ENCODE measurements at regions not wholly inside any gene's neighbourhood (a gene's known extent, or its start where the extent isn't known, plus 50 kb on each side); places are given as distances from the start of the nearest gene placed in this dataset.

GRCh38 chr7:112864380-112864779, 74.2 kb upstream of the TMEM168 start:
- TF ChIP-seq ZFX (IDR thresholded peaks at IDR 0.05) (no peak), CTCF (conservative IDR thresholded peaks at IDR 0.05) (no peak)
- H3K27ac ChIP-seq, result no peak overlapping the region

GRCh38 chr7:112858838-112859237, 68.6 kb upstream of the TMEM168 start:
- no peak overlapping the region for H3K27ac ChIP-seq
- TF ChIP-seq ZFX (IDR thresholded peaks at IDR 0.05), result no peak
- TF ChIP-seq CTCF (conservative IDR thresholded peaks at IDR 0.05), result no peak

- TF ChIP-seq ZFX (IDR thresholded peaks at IDR 0.05) (no peak), CTCF (conservative IDR thresholded peaks at IDR 0.05) (no peak)
- no peak overlapping the region for H3K27ac ChIP-seq
Measured at GRCh38 chr7:112855227-112855626, 65.0 kb upstream of the TMEM168 start.

- no peak overlapping the region for H3K27ac ChIP-seq
- TF ChIP-seq CTCF (conservative IDR thresholded peaks at IDR 0.05), result no peak
Measured at GRCh38 chr7:112854169-112854568, 64.0 kb upstream of the TMEM168 start.

- H3K27ac ChIP-seq, result no peak overlapping the region
- no peak for TF ChIP-seq ZFX (IDR thresholded peaks at IDR 0.05)
Measured at GRCh38 chr7:112853422-112853821, 63.2 kb upstream of the TMEM168 start.

- TF ChIP-seq ZFX (IDR thresholded peaks at IDR 0.05) (no peak), CTCF (conservative IDR thresholded peaks at IDR 0.05) (no peak)
- no peak overlapping the region for H3K27ac ChIP-seq
Measured at GRCh38 chr7:112843151-112843550, 53.0 kb upstream of the TMEM168 start.

Measured in C4-2B (cell line).